AG04450 (cell line): ENCODE measurements at regions not wholly inside any gene's neighbourhood (a gene's known extent, or its start where the extent isn't known, plus 50 kb on each side); places are given as distances from the start of the nearest gene placed in this dataset.

ENCODE experiments used
- CTCF ChIA-PET: fragments of 300-600, 350-600 bp; formaldehyde crosslinking; extraction: SDS; loops from one replicate; lab custom pipeline; 2022; ENCODE audit warnings: antibody characterized with exemption, inconsistent platforms; lab: Charles Lee
- POLR2A ChIA-PET: fragments of 350-600 bp; formaldehyde crosslinking; extraction: SDS; loops from one replicate; lab custom pipeline; 2021; ENCODE audit warnings: antibody characterized with exemption, inconsistent platforms; lab: Yijun Ruan, JAX
- DNase-seq: peaks from one replicate; pipeline ENCODE4 v3.0.0-alpha.2; 2011; ENCODE audit warnings: low read depth, low spot score
- H3K27ac ChIP-seq: one replicate; pipeline ENCODE4 v1.5.1; 2012; ENCODE audit warnings: low read depth, low read length, control low read depth
- H3K27me3 ChIP-seq: one replicate; pipeline ENCODE4 v1.6.0; 2012; ENCODE audit warnings: low read length; ENCODE audit not compliant: control insufficient read depth, insufficient read depth
- H3K4me3 ChIP-seq: 2 replicates; pipeline ENCODE4 v1.5.1; 2011; ENCODE audit warnings: mild to moderate bottlenecking, low read depth, low read length, control low read depth
- H3K9me3 ChIP-seq: 2 replicates; pipeline ENCODE4 v1.5.1; 2012; ENCODE audit warnings: low read length; ENCODE audit not compliant: control insufficient read depth, insufficient read depth
- CTCF ChIP-seq: IDR thresholded peaks from 2 replicates; pipeline ENCODE4 v1.5.1; 2011; ENCODE audit warnings: low read depth, low read length, control low read depth, inconsistent platforms

DNA sequence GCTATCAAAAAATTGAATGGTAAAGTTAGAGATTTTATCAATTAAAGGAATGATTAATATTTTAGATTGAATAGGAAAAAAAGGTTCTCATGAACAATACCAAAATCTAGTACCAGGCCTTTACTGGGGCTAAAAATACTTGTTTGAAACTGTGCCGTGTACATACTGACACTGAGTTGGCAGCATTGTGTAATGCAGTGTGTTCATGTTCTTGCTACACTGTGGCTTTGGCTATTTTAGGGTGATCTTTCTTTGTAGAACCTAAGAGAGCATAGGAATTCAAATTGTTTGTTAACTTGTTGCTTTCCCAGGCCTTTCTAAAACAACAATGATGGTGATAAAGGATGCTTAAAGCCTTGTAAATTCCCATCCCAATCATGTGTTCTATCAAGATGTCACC, 80.9 kb downstream of the KIF4B start:
- POLR2A ChIA-PET = no interaction called here

DNA sequence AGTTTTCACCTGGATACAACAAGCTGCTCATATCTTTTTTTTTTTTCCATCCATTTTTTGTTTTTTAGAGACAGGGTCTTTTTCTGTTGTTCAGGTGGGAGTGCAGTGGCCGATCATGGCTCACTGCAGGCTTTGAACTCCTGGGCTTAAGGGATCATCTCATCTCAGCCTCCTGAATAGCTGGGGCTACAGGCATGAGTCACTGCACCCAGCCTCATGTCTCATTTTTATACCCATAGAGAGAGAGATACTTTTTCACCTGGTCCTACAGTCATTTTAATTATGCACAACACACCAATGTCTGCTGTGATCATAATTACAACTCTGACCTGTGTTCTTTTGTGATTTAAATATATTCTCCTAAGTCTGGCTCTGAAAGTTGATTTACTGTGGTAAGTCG, 84.4 kb downstream of the KIF4B start:
- H3K9me3 ChIP-seq = no peaks in the 10 kb centered on the region
- POLR2A ChIA-PET = no interaction called here
- no peak overlapping the region for H3K27ac ChIP-seq
- no peaks in the 10 kb centered on the region for H3K27me3 ChIP-seq
- no peak for TF ChIP-seq CTCF
- CTCF ChIA-PET = no interaction called here
- H3K4me3 ChIP-seq = no peak overlapping the region
- DNase-seq = no peak

More for the DNA sequence above, 80.9 kb downstream of the KIF4B start:
- Histone ChIP-seq H3K27ac (no peak overlapping the region), H3K4me3 (no peak overlapping the region), H3K27me3 (no peaks in the 10 kb centered on the region), H3K9me3 (no peaks in the 10 kb centered on the region)
- no peak for TF ChIP-seq CTCF
- CTCF ChIA-PET = interaction anchor here (3.1 kb wide), 1 partner anchor 45 kb away, joined by 9 read pairs; no protein-coding TSS in a partner anchor
- no peak for DNase-seq

- no peaks in the 10 kb centered on the region for H3K9me3 ChIP-seq
- POLR2A ChIA-PET = no interaction called here
- CTCF ChIA-PET = no interaction called here
- no peak for TF ChIP-seq CTCF
- no peaks in the 10 kb centered on the region for H3K27me3 ChIP-seq
- H3K4me3 ChIP-seq = no peak overlapping the region
- no peak overlapping the region for H3K27ac ChIP-seq
- no peak for DNase-seq
Measured at GRCh38 chr5:155098433-155098832, 84.9 kb downstream of the KIF4B start.

GRCh38 chr5:155101697-155102096, 88.1 kb downstream of the KIF4B start:
- ChIA-PET POLR2A (no interaction called here), CTCF (no interaction called here)
- DNase-seq = no peak
- Histone ChIP-seq H3K4me3 (no peak overlapping the region), H3K9me3 (no peaks in the 10 kb centered on the region), H3K27me3 (peaks cover 2% of the 10 kb centered on the region), H3K27ac (no peak overlapping the region)
- TF ChIP-seq CTCF = no peak

DNA sequence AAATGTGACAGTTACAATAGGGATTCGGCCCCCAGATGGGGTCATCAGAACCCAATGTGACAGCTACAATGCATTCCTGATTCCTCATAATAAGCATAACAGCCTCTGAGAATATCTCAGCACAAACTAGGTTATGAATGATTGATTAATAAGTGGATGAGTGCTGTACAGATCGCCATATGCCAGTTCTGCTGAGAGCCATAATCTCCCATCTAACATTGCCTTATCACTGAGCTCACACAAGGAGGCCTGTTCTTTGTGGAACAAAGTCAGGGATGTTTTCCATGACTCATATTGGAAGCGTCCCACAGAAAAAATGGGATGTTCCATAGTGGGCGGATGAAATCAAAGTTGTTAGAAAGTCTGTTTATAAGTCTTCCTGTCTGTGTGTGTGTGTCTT, 89.6 kb downstream of the KIF4B start:
- CTCF ChIA-PET = no interaction called here
- Histone ChIP-seq H3K4me3 (no peak overlapping the region), H3K27me3 (peaks cover 2% of the 10 kb centered on the region), H3K27ac (no peak overlapping the region), H3K9me3 (no peaks in the 10 kb centered on the region)
- POLR2A ChIA-PET = no interaction called here
- DNase-seq = no peak
- TF ChIP-seq CTCF = no peak
